CD4-positive, alpha-beta T cell treated with Interleukin-6 for 4 hours (primary cell): ENCODE measurements at regions not wholly inside any gene's neighbourhood (a gene's known extent, or its start where the extent isn't known, plus 50 kb on each side); places are given as distances from the start of the nearest gene placed in this dataset.
"Not testable (repeated sequence)": the region's sequence is repeated elsewhere in the genome, so short reads cannot be mapped to it uniquely, and the experiment has no call there.

Experiments
- DNase-seq: peaks from one replicate; pipeline ENCODE4 v3.0.0-alpha.2; 2020; ENCODE audit warnings: mixed read lengths

GRCh38 chr12:41653386-41654326, 465.5 kb downstream of the PDZRN4 start:
- no peak for DNase-seq

DNA sequence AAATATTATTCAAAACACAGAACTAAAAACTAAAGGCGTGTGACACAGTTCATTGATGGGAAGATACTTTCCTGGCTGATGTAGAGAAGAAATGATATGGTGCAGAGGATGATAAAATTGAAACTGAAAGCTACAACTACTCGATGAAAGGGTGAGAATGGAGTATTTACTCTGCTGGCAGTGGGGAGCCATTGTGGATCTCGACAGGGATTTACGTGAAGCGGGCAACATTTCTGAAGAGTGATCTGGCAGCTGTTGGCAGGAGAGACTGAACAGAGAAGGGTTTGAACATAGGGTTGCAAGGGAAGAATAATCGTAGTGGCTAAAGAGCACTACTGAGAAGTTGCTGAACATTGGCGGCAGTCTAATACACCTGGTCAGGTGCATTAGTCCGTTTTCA, 464.9 kb downstream of the PDZRN4 start:
- DNase-seq, result no peak

DNA sequence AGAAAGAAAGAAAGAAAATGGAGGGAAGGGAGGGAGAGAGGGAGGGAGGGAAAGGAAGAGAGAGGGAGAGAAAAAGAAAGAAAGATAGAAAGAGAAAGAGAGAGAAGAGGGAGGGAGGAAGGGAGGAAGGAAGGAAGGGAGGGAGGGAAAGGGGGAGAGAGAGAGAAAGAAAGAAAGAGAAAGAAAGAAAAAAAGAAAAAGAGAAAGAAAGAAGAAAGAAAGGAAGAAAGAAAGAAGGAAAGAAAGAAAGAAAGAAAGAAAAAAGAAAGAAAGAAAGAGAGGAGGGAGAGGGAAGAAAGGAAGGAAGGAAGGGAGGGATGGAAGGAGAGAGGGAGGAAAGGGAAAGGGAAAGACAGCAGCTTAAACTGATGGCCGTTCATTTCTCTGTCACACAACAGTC, 457.5 kb downstream of the PDZRN4 start:
- DNase-seq, result no peak

GRCh38 chr12:41642808-41643207, 454.7 kb downstream of the PDZRN4 start:
- not testable (repeated sequence) for DNase-seq

DNA sequence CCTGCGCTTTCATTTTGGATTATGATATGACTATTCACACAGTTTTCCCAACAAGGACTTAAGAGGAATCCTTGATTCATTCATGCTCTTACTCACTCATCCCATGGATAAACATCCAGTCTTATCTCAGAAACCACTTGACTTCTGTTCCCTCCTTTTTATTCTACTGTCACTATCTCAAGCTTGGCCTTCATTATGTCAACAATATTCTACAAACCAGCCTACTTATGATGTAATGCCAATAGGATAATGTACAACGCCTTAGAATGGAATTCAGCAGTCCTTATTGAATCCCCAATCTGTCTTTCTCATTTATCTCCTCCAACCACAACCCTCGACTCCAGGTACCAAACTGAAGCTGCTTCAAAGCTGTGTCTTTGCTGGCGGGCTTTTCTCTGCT, 448.5 kb downstream of the PDZRN4 start:
- no peak for DNase-seq

- no peak for DNase-seq
These were observed 447.7 kb downstream of the PDZRN4 start for GRCh38 chr12:41635626-41636364.

DNA sequence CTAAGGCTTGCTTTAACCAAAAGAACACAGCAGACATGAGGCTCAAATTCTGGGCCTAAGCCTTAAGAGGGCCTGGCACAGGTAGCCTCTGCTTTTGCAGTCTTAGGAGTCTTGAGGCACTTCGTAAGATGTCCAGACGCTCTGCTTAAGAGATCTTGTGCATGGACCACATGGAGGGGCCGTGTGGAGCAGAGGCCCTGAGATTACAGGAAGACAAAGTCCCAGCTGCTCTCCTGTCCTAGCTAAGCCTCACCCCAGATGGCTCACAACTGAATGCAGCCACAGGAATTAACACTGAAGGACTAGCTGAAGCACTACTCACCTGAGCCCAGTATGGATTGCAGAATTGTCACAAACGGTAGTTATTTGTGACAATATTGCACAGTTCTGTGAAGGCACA, 446.0 kb downstream of the PDZRN4 start:
- DNase-seq, result no peak

DNA sequence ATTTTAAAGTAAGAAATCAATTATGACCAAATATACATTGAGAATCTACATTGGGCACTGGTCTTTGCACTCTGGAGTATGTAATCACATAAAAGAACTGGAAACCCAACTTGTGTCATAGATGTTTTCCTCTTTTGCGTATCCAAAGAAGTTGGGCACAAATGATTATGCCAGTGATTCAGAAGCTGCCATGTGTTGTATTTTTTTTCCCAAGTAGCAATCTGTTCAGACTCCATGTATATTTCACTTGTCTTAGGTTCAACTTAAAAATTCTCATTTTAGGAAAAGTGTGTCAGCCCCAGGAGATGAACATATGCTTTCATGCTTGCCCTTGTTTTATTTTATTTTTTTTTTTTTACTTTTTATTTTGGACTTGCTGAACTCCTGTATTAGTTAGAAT, 441.5 kb downstream of the PDZRN4 start:
- DNase-seq, result no peak

GRCh38 chr12:41627476-41627875, 439.4 kb downstream of the PDZRN4 start:
- no peak for DNase-seq

GRCh38 chr12:41624571-41624970, 436.5 kb downstream of the PDZRN4 start:
- no peak for DNase-seq
